HG03103 (cell line): ENCODE measurements at regions not wholly inside any gene's neighbourhood (a gene's known extent, or its start where the extent isn't known, plus 50 kb on each side); places are given as distances from the start of the nearest gene placed in this dataset.

Experiments
- ATAC-seq: cut with Tn5 transposase; IDR thresholded peaks from one replicate; pipeline ENCODE4 v1.9.1; 2021; ENCODE audit warnings: low read depth; ENCODE audit not compliant: unreplicated experiment

DNA sequence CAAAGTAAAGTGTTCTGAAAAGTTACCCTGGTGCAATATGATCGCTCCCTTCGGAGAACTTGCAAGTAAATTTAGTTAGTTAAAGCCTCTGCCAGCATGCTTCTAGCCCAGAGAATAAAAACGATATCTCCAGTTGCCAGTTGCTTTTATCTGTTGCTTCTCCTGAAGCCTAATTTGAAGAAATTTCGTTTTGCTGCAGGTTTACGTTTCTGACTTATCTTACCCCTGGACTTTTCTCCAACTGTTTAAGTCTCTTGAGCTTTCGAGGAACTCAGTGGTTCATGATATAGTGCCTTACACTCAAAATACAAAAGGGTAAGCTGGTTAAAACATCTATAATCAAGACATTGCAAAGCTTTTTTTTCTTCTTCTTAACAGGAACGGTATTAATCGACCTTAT lies 131.1 kb downstream of the FAM161A start:
- no peak for ATAC-seq

DNA sequence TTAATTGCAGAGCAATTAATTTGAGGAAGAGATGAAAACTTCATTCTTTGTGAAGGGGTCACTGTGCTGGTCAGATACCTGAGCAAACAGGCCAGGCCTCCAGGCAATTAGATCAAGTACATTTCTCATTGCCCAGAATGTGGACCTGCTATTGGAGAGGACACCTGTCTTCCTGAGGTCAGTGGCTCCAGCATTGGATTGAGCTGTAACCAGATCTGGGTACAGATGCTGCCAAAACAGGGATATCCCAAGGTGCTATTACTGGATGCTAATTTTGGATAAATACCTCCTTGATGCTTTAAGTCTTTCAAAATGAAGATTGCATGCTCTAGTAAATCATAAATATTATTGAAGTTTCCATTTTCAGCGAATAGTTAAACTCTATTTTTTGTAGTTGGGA lies 131.5 kb downstream of the FAM161A start:
- ATAC-seq, result no peak

DNA sequence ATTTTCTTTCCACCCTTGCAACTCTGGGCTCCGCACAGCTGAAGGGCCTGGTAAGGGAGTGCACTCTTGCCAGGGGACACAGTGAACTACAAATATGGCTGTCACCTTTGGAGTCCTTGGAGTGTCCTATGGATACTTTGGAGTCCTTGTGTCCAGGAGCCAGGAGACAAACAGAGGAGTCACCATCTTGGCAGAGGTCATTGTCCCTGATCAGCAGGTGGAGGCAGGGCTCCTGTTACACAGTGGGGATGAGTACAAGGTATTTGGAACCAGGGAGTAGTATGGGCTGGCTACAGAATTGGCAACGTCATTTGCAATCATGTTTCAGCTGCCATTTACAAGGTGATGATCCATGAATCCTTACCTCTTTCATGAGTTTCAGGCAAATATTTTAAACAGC lies 132.5 kb downstream of the FAM161A start:
- ATAC-seq, result no peak

DNA sequence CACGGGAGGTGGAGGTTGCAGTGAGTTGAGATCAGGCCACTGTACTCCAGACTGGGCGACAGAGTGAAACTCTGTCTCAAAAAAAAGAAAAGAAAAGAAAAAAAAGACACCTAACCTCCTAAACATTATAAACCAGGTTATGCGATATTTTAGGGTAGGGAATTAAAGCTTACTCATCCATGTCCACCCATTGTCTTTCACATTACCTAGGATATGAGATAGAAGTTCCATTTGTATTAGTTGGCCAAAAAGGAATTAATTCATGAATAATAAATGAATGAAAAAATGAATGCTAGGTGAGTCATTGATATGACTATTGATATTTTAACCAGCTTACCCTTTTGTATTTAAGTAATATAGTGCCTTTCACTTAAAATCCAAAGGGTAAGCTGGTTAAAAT lies 132.9 kb downstream of the FAM161A start:
- no peak for ATAC-seq

DNA sequence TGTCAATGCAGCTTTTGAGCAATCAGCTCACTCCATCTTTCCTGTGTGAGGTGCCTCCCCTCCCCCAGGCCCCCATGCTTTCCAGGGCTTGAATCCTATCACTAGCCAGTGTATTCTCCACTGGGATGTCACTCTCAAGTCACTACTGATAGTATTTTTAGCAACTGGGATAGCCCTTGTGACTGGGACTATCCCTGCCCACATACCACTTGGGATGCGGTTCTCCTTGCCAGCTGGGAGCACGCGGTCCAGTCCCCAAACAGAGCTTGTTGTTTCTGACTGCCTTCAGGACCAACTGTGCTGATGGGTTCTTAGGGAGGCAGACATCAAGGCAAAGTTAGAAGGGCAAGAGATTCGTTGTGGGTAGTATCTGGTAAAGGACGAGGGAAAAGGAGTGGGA lies 134.9 kb downstream of the FAM161A start:
- ATAC-seq, result no peak

DNA sequence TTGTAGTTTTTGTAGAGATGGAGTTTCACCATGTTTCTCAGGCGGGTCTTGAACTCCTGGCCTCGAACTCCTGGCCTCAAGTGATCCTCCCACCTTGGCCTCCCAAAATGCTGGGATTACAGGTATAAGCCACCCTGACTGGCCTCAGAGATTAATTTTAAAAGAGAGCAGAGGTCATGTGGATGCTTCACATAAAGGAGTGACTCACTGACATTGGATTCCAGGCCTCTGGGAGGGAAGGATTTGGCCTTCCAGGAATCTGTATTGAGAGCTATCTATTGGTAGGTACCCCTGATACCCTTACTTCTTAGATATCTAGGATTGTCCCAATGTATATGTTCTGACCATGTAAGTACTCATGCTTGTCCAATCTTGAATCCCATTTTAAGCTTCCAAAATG lies 138.4 kb downstream of the FAM161A start:
- ATAC-seq, result no peak

DNA sequence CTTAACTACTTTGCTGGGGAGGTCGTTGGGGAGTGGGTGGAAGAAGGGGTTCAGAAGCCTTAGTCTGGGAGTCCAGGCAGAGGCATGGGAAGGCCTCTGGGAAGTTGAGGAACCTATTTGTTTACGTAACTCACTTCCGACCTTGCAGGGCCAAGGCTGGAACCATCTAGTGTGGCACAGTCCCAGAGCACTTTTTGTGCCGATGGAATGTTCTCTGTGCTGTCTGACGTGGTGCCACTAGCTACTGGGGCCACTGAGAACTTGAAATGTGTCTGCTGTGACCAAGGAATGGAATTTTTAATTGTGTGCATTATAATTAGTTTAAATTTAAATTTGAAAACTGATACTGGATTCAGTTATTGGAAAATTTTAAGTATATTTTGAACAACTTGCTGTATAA lies 139.7 kb downstream of the FAM161A start:
- ATAC-seq, result no peak

DNA sequence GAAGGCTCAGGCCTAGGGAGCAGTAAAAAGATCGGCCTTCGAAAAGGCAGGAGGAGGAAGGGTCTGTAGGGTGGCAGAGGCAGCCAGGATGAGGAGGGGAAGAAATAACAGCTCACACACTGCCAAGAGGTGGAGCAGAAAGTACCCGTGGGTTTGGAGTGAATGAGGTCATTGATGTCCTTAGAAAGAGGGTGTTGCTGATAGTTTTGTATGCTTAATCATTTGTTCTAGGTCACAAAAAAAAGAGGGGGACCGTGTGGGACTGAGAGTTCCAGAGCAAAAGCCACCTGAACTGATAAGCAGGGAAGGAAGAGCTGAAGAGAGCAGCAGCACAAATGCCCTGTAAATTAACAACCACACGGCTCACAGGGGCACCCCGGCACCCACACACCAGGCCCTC lies 140.4 kb downstream of the FAM161A start:
- no peak for ATAC-seq

DNA sequence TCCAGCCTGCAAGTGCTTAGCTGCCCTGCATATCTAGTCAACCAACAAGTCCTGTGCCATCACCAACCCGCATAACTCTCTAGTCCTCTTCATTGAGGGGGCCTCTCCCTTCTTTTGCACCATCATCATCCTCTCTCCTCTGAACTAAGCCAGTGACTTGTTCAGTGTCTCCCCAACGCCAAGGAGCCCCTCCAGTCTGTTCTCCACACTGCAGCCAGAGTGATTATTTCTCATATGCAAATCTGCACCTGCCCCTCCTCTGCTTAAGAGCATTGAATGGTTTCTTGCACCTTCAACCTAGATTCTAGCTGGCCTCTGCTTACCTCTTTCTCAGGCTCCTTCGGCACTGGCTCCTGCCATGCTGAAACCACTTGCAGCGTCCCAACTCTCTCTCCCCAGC lies 141.8 kb downstream of the FAM161A start:
- no peak for ATAC-seq

DNA sequence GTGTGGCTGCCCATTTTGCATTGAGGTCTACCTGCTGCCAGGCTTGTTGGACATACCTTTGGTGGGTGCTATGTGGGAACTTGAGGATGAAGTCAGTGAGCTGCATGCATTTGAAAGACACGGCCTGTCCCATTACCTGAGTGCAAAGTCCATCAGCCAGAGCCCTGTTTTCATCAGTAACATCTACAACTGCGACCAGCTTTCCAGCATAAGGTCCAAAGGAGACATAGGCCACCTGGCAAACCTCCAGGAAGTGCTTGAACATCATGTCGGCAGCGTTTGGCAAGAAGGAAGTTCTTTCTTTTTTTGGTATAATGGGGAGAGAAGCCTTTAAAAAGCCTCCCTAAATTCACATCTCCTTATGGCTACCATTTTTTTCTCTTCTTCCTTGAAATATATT lies 143.1 kb downstream of the FAM161A start:
- ATAC-seq, result no peak

DNA sequence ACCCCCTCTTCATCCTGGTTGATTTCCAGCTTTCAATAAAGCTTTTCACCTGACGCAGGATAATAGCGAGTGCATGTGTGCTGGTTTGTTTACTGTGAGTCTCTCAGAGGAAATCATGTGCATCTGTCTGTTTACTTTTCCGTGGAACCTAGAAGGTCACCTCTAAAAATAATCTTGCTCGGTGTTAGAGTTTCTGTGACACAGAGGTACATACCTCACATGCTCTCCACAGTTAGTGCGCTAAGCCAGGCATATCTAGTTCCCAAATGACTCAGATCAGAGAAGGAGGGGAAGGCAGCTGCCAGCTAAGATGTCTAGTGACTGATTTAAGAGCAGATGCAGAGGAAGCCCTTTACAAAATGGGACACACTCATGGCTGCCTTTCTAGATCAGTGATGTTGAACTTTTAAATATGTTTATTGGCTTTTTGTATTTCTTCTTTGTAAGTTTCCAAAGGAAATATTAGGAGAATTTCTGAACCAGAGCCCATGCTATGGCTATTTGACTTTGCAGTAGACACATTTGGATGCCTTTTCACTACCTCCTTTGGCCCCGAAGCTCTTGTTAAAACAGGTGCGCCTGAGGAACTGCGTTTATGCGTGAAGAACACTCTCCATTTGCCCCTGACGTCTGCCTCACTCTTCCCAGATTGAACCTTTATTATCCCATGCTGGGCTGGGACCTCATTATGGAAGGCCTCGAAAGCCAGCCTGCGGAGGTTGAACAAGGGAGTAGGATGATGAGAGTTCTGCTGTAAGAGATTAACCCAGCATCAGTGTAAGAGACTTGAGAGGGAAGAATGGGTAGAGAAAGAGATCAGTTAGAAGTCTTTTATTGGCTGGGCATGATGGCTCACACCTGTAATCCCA lies 145.6 kb downstream of the FAM161A start:
- peak; percentile 99 for ATAC-seq

DNA sequence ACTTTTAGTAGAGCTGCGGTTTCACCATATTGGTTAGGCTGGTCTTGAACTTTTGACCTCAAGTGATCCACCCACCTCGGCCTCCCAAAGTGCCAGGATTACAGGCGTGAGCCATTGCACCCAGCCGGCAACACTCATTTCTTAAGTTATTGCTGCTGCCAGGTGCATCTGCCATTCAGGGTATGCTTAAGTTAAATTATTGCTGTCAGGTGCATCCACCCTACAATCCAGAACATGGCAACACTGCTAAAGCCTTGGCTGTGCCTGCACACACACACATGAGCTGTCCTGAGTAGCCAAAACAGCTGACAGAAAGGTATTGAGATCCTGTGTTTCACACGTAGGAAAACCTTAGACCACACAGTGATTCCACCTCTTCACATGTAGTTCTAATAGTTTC lies 148.2 kb downstream of the FAM161A start:
- ATAC-seq, result no peak

DNA sequence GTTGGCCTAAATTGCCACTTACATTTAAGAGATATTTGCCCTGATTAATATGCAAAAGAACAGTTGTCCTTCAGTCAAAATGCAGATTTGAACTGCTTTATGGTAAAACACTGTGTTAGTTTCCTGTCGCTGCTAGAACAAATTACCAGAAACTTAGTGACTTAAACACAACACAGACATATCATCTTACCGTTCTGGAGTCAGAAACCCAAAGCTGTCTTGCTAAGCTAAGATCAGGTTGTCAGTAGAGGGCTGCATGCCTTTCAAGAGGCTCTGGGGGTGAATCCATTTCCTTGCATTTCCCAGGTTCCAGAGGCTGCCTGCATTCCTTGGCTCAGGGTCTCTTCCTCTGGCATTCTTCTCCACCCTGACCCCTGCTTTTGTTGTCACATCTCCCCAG lies 149.5 kb downstream of the FAM161A start:
- no peak for ATAC-seq

DNA sequence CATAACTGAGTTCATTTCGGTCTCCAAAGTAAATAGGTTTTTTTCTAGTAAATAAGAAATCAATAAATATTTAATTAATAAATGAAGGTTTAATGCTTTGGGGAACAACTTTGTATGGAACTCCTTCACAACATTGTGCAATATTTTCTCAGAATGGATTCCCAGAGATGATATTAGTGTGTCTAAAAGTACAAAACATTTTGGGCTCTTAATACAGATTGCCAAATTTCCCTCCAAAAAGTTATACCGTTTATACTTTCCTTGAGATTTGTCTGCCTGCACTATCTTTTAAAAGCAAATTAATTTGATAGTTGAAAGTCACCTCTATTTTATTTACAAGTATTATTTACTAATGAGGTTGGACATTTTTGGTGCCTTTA lies 151.8 kb downstream of the FAM161A start:
- no peak for ATAC-seq

DNA sequence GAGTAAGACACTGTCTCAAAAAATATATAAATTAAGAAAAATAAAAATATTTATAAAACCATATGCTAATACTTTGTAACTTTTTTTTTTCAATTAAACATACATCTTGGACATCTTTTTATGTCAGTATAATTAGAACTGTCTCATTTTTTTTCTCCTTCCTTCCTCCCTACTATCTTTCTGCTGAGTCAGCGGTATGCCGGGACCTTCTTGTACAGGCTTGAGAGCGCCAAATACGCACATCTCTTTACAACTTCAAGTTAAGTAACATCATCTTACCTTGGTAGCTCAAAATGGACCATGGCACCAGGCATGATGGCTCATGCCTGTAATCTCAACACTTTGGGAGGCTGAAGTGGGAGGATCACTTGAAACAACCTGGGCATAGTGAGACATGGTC lies 153.4 kb downstream of the FAM161A start:
- ATAC-seq, result no peak

DNA sequence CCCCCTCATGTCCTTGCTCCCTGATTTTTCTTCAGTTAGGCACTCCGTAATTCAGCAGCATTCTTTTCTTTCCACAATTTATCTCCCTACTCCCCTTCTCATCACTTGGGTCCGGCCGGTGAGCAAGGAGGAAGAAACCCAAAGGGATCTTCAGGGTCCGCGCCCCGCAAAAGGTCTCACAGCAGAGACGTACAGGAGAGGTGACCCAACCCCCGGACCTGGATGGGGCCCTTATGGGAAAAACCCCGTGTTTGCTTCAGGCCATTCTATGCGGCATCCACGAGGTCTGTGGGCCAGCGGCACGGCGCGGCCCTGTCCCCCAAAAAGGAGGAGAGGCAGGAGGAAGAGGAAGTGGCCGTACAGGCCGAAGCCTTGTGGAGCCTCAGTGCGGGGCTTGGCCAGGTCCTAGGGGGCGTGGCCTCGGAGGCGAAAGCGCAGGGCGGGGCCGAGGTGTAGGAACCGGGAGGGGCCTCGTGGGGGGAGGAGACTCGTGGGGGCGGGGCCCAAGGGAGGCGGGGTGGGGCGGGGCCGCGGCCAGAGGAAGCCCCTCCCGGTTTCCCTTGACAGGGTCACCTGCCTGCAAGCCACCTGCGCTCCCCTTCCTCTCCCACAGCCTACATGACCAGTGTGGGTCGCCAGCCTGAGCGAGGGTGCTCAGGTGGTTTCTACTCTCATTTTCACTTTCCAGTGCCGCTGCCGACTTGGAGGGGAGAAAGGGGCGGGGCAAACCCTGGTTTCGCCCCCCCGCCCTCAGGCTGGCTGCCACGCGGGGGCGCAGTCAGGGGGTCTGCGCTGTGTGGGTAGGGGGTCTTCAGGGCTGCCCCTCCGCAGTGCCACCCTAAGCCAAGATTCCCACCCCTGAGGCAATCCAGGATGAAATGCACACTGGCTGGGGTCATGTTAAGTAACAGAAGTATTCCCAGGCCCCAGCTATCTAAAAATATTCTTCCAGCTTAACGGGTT lies 156.4 kb upstream of the XPO1 start:
- peak; percentile 90 for ATAC-seq

DNA sequence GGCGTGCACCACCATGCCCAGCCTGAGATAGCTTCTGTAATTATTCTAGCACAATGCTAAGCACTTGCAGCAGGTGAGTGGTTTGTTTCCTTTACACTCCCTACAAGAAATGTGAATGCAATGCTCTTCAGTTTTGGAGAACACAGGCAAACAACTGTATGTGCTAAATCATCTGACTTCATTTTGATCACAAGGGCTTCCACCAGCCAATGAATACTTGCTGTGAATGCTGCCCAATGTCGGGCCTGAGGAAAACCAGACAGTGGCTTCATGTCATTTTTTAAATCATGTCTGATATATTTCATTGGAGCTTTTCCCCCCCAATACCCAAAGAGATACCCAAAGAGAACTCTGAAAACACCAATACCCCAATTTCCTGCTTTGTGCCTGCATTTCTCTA lies 155.6 kb upstream of the XPO1 start:
- ATAC-seq, result no peak

DNA sequence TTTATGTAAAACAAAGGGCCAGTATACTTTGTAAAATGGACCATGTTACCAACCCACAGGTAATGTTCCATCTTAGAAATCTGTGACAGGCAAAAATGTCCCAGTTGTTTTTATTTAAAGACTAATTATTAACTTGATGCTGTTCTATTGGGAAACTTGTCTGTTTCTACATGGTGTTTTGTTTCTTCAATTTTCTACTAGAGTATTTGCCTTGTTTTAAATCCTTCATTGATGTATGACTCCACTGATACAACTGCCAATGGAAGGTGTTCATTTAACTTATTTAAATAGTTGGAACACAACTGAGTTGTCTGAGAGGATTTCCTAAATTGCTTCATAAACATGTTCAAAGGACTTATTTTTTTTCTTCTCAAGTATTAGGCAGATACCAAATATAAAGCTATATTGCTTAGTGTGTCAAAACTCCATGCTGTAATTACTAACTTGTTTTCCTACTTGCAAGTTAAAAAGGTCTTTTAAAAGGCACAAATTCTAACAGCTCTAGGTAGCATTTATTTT lies 152.0 kb upstream of the XPO1 start:
- ATAC-seq, result no peak

DNA sequence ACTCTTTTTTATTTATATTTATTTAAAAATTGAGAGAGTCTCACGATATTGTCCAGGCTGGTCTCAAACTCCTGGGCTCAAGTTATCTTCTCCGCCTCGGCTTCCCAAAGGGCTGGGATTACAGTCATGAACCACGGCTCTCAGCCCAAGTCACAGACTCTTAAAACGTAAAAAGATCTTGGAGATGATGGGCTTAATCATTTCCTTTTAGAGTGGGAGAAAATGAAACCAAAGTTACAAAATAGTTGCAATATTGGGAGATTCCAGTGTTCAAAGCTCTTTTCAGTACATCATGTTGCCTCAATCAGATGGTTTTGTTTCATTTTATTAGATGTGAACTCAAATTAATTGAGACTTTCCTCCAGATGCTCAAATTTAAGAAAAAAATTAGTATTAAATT lies 151.4 kb upstream of the XPO1 start:
- no peak for ATAC-seq

DNA sequence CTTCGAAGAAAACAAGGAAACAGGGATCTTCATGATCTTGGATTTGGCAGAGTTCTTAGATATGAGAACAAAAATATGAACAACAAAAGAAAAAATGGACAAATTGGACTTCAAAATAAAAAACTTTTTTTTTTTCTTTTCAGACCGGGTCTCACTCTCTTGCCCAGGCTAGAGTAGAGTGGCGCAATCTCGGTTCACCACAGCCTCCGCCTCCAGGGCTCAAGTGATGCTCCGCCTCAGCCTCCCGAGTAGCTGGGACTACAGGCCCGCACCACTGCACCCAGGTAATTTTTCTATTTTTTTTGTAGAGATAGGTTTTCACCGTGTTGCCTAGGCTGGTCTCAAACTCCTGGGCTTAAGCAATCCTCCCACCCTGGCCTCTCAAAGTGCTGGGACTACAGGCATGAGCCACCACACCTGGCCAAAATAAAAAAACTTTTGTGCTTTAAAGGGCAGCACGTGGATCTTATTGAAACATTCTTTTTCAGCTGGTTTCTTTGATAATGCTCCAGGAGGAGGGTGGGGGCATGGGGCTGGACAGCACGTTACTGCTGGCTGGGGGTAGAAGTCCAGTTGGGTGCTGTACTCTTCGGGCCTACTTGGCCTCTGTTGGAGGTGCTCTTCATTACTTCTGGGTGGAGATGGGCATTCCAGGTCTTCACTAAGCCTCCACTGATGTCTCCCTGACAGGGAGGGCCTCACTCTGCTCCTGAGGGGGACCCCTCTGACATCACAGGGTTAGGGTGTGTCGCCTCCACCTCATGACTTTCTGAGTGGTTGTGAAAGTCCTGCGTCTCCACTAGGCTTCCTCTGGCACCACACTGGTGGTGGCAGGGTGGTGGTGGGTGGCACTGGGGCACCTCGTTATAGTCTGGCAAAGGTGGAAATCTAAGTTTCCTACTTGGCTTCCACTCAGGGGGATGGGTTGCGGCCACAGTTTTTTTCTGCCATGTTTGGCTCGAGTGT lies 150.5 kb upstream of the XPO1 start:
- ATAC-seq, result no peak
